DMS153 (cell line): ENCODE measurements at regions not wholly inside any gene's neighbourhood (a gene's known extent, or its start where the extent isn't known, plus 50 kb on each side); places are given as distances from the start of the nearest gene placed in this dataset.
"Not testable (repeated sequence)": the region's sequence is repeated elsewhere in the genome, so short reads cannot be mapped to it uniquely, and the experiment has no call there.

Experiments
- DNase-seq: peaks from one replicate; lab custom pipeline; 2025; lab: John Stamatoyannopoulos, UW

DNA sequence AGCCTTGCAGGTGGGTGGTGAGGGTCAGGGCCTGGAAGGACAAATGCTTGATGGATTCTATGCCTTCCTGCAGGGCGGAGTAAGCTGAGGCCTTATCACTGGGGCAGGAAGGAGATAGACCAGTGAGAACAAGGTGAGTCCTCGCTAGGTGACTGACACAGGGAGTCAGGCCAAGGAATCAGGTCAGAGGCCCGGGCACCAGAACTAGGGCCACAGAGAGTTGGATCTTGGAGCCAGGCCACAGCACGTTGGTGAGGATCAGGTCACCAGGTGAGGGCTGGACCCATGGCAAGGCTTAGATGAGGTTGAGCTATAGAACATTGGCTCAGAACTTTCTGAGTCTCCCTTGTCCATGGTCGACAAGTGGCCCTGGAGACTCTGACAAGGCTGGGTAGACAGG lies 328.2 kb downstream of the FOXO1 start:
- DNase-seq = no peak

DNA sequence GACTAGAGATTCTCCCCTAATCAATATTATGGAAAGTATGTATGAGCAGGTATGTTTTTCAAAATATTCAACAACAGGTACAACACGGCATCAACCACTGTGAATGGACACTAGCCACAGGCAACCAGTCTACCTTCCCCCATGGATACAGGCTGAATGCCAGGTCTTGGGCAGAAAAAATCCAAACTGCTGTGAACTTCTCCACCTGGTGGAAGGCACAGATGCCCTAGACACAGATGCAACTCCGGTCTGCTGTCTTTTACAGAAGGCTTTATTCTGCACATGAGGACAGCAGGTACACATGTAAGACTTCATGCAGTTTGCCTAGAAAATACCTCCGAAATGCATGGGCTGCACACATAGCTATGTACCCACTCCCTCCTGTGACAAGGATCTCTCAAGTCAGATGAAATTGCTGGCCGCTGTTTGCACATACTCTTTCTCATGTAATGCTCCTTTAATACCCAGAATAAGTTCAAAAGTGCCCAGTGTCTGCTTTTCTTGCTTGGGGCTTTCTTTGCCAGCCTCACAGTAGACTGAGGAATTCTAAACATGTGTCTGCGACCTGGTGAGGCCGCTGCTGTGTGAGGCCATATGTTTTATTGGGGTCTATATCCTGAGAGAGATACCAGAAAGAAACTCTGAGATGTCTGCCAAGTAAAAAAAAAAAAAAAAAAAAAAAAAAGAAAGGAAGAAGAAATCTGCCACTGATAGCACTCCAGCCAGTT lies 325.9 kb downstream of the FOXO1 start:
- no peak for DNase-seq

DNA sequence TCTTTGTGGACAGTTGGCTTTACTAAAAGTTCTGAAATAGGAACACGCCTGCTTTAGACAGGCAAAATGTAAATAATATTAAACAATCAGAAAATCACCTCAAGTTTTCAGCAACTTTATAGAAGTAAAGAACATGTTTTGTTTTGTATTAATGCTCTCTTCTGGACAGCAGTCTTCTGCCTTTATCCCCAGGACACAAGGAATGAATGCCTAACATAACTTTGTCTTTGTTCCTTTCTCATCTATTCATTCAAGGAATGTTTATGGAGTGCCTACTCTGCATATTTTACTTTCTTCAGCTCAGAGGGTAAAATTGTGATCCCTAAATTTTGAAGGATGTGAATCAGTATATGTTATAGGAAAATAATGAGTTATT lies 325.4 kb downstream of the FOXO1 start:
- no peak for DNase-seq

DNA sequence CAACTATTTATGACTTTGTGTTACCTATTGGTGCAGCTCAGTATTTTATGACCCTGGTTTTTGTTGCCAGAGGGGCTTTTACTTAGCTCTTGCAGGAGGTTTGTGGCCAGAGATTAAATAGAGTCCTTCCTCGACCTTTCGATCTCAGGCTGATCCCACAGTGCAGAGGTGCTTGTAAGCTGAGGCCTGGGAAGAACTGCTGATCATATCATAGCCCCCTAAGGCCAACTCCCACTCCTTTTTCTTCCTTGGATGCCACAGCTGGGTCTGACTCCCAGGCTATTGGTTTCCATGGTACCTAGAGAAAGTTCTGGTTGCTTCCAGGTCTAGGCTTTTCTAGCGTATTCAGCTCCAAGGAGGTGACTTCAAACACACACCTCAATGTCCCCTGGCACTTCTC lies 324.9 kb downstream of the FOXO1 start:
- DNase-seq = no peak

DNA sequence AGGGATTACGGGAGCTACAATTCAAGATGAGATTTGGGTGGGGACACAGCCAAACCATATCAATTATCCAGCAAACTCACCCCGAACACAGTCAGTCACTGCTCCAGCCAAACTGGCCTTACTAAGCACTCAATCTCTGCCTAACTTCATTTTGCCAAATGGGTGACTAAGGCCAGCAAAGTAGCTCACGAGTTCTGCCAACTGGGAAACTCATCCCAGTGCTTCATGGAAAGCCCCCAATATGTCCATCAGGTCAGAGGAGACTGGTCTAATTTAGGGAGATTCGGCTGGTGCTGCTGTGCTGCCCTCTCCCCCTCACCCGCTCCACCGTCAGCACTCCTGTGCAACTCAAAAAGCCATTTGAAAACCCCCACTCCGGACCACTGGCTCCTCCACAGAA lies 324.0 kb downstream of the FOXO1 start:
- no peak for DNase-seq

DNA sequence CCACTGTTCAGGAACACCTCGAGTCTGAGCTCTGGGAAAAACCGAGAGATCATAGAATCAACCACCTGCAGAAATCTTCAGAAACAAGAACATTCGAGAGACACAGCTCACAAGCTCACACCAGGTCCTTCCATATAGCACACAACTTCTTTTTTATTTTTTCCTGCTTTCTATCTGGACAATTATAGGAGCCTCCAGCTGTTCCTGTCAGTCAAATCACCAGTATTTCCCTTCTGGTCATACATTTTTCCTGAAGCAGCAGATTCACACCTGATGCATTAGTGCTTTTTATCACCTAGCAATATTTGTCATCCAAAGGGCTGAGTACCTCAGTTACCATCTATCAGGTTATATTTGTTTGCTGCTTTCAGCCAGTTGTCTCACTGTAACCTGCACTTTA lies 323.5 kb downstream of the FOXO1 start:
- DNase-seq = no peak

DNA sequence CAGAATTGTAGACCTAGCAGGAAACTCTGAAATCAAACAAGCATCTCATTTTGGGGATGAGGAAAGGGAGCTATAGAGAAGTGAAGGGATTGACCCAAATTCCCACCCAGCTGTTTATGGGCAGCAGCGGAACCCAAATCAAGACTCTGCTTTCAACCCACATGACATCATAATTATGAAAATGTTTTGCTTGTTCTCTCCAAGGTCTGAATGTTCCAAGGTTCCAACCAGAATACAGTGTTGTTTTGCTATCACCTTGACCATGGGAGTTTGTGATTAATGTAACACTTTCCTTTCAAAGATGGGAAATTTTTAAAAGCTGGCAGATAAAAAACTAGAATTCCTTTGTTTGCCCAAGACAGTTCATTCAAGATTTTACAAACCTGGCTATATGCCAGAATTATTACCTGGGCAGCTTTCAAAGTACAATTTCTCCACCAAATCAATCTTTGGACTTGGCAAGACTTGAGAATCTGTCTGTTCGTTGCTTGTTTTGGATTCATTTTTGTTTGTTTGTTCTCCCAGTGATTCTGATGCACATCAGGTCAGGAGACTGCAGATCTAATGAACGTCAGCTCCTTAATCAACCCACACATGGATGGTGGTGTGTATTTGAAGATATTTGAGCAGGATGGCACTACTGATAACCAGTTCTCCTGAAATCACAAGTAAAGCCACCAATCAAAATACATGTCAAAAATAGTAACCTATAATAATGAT lies 322.7 kb downstream of the FOXO1 start:
- DNase-seq = no peak

DNA sequence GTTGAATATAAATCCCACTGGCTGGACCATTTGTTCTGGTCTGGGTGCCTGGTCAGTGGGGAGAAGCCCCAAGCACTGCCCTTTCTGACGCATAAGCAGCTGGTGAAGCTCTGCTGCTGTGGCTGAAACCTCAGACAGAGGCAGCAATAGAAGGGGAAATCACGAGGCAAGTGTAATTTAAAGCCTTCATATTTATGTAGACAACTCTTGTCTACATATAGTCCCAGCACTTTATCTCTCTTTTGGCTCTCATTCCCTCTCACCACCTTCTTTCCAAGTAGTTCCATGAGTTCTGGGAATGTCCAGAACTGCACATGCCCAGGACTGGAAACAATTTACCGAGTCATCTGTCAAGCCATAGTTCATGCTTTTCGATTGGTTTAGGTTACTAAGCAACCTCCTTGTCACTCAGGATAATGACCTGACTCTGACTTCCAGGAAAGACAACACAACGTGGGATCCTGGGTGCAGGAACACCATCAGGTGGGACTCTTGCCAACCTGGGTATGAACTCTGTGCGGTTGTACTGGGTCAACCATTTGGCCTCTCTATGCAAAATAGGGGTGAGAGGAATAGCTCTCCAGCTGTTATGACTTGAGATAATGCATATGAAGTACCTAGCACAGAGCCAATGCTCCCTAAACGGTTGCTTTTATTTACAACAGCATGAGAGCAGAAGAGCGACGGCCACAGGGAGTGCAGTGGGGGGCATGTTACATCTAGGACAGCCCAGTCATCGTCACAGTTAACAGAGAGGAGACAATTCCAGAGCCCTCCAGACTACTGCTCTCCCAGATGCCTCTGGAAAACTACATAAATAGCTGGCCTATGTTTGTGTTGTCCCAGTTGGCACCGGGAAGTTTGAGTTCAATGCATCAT lies 321.9 kb downstream of the FOXO1 start:
- peak; percentile 27 for DNase-seq

DNA sequence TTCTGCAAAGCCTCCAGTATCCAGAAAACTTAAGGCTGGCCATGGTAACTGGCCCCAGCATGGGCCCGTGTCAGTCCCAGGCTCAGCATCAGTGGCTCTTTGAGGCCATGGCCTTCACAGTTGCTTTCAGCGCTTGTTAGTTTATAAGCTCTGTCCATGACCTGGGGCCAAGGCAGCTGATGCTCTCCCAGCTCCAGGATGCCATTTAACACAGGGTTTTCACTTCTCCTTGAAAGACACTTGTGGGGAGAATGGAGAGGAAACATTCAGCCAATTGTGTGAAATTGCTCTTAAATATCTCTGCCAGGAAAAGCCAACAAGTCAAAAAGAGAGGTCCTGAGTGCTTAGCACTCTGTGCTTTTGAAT lies 321.3 kb downstream of the FOXO1 start:
- no peak for DNase-seq

DNA sequence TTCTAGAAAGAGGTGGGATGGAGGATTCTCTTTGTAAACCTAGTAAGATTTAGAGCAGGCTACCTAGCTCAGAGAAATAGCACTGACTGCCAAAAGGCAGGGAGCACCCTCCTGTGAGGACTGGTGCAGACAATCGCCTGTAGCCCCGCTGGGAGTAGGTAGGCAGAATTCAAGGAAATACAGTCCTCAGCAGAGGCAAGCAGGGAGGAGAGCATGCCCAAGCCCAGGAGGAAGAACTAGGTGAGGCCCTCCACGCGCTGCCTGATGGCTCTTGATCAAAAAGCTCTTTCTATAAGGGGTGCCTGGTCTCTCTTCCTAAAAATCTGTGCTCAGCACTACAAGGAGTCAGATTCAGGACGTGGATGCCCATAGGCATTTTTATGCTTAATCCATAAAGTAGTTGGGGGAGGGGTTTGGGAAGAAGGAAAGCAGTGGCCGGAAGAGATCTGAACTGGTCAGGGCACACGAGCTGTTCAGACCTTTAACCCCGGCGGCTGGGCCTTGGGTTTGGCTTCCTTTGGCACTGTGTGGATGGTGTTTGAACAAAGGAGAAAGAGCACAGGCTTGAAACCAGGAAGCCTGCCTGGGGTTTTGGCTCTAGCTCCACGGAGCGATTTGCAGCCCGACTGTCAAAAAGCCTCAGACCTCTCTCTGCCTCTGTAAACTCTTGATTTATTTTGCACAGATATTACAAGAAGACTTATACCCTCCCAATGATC lies 320.6 kb downstream of the FOXO1 start:
- DNase-seq = no peak

DNA sequence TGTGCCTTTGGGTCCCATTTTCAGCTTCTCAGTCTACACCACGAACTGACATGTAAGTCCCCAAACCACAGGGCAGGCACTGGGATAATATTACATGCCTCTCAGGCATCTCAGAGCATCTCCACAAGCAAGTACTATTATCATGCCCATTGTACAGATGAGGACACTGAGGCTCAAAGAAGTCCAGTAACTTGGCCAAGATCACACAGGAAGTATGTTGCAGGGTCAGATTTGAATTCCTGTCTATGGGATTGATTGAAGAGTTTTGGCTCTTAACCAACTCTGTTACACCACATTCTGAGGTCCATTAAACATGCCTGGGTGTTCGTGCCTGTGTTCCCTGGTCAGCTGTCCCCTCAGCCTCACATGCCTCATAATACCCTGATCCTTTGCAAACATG lies 319.8 kb downstream of the FOXO1 start:
- no peak for DNase-seq

DNA sequence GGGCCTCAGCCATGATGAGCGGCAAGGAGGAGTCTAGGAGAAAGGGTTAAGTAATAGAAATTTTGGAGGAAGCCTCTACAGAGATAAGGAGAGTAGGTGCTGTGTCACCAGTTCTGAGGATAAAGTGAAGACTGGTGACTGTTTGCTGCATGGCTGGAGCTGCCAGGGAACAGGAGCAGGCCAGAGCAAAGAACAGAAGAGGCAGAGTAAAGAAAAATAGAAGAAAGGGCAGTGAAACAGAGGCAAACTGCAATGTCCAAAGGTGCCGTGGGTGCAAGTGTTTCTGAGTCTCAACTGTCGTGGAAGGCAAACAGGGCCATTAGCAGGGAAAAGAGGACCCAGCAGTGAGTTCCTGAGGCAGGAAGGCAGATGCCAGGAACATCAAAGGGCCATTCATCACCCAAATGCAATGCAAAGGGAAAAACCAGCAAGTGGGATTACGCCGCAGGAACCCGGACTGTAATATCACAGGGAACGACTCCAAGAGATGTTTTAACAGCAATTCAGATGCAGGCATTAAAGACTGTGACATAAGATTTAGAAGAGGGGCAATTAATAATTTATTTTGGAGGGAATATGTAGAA lies 318.3 kb downstream of the FOXO1 start:
- no peak for DNase-seq

DNA sequence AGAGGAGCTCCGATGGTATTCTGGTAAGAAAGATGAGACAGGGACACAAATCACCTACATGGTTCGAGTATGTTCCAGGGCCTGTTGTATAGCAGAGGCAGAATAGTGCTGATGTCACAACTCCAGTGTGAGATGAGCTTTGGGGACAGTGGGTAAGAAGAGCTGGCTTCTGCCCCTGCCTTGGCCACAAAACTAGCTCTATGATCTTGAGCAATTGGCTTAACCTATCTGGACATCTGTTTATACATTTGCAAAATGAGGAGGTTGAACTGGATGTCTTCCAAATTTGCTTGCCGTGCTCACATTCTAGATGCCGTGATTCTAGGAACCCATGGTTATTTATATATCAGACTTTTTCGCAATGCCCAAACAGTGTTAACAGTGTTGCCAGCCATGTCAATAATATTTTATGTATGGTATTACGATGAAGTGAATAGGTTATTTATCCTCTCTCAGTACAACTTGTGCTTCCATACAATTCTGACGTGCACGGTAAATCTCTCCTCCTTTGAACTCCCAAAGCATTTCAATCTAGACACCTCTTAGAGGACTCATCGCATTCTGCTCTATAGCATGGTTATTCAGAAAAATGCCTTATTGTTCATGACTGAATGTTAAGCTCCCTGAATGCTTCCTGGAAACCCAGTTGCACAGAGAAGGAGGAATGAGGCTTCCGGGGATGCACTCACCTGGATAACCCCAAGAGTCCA lies 316.0 kb downstream of the FOXO1 start:
- DNase-seq = no peak

DNA sequence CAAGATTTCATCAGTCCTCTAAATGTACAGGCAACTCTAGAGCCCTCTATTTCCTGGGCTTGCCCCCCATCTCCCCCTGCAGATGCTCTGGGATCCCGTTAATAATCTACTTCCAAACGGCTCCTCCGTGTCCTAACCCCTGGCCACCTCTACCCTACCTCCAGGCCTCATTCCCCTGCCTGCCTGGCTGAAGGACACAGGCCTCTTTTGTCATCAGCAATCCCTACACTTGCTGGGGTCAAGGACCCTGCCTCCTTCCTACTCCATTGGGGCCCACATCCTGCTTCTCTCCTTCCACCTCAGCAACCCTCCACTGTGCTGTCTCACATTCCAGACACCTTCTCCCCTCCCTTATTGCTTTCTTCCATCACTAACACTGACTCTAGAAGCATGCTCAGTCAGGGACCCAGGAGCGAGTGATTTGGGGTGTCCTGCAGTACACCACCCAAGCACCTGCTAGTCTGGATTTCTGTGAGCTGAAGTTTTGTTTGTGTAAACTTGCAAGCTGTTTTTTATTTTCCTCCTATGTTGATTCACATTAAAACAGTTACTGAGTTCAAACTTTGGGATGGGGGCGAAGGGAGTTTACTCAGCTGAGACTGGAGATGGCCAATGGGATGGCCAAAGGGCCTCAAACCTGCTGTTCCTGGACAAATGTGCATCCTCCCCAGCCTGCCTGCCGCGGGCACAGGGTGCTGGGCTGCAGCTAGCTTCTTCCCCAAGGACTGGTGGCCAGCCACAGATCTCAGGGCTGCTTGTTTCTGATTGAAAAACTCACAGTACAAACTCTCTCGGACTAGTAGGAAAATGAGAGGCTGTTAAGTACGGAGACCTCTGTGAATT lies 314.7 kb downstream of the FOXO1 start:
- no peak for DNase-seq

DNA sequence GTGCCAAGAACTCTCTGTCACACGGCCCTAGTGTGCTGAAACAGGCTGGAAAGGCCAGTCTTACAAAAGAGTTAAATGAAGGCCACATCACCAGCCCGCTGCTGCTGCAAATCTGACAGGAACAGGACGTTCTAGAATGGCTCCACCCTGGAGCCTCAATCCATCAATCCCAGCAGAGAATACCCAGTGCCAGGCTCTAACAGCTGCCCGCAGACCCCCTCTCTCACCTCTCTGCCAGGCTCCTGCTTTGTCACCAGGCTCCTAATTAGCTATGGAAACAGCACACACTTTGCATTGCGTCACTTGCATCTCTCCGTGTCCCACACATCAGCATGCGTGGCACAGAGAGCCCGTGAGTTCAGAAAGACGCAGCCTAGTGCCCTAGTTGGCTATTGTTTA lies 314.1 kb downstream of the FOXO1 start:
- DNase-seq = no peak

DNA sequence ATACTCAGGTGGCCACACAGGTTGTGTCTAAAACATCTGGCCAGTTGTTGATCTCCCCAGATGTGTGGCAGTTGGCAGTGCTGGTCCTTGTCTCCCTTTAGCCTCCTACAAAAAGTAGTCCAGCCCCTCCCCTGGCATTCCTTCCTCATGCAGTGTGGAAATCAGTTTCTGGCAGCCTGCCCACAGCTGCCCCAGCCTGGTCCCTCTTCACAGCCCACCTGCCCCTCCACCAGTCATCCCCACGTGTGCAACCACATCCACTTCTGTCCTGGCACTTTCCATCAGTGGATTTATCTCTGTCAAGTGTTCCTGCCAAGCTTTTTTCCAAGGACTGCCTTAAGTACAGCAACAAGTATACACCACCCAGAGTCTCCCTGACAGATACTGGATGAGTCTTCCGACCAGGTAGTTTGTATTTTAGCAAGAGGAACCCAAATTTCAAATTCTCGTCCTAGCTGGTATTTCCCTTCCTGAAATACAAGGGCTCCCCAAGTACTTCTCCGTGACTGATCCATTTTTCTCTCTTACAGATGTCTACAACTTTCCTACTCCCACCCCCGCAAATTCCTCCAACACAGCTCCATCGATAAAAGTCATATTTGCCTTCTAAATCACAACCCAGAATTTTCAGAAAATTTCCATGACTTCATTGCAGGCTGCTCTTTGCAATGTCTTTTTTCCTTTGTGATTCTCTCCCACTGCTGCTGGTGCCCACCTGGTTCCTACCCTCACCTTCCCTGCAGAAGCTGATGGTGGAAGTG lies 313.5 kb downstream of the FOXO1 start:
- DNase-seq = no peak

DNA sequence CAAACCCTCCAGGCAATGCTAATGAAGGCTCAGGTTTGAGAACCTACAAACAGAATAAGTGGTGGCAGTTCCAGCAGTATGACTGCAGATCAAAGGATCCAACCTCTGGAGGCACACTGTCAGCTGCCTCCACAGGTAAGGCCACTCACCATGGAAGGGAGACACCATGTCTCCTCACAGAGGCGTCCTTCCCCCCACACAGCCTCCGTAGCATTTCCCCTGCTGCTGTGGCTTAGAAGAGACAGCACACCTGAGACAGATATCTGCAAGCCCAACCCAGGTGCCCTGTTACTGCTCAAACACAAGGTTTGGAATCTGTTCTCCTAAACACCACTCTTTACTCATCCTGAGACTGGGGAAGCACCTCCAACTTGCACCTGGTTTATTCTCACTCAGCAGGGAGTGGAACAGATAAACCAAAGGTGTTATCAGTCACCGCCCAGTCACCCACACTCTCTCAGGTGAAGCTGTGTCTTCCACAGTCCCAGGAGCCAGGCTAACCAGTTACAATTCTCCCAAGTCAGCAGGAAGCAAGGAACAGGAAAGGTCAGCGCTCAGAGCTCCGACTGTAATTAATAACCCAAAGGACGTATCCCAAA lies 311.2 kb downstream of the FOXO1 start:
- no peak for DNase-seq

DNA sequence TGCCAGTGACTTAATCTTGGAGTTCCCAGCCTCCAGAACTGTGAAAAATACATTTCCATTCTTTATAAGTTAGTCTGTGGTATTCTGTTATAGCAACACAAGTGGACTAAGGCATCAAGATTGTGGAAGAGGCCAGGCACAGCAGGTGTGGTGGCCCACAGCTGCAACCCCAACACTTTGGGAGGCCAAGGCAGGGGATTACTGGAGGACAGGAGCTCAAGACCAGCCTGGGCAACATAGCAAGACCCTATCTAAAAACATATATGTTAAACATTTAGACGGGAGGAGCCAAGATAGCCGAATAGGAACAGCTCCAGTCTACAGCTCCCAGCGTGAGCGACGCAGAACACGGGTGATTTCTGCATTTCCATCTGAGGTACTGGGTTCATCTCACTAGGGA lies 310.4 kb downstream of the FOXO1 start:
- no peak for DNase-seq

DNA sequence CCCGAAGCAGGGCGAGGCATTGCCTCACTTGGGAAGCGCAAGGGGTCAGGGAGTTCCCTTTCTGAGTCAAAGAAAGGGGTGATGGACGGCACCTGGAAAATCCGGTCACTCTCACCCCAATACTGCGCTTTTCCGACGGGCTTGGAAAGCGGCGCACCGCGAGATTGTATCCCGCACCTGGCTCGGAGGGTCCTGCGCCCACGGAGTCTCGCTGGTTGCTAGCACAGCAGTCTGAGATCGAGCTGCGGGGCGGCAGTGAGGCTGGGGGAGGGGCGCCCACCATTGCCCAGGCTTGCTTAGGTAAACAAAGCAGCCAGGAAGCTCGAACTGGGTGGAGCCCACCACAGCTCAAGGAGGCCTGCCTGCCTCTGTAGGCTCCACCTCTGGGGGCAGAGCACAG lies 310.0 kb downstream of the FOXO1 start:
- not testable (repeated sequence) for DNase-seq
